Amniotic stem cell (primary cell): ENCODE measurements at regions not wholly inside any gene's neighbourhood (a gene's known extent, or its start where the extent isn't known, plus 50 kb on each side); places are given as distances from the start of the nearest gene placed in this dataset.

Experiments used
- DNase-seq: peaks from one replicate; lab custom pipeline; 2025; lab: John Stamatoyannopoulos, UW

DNA sequence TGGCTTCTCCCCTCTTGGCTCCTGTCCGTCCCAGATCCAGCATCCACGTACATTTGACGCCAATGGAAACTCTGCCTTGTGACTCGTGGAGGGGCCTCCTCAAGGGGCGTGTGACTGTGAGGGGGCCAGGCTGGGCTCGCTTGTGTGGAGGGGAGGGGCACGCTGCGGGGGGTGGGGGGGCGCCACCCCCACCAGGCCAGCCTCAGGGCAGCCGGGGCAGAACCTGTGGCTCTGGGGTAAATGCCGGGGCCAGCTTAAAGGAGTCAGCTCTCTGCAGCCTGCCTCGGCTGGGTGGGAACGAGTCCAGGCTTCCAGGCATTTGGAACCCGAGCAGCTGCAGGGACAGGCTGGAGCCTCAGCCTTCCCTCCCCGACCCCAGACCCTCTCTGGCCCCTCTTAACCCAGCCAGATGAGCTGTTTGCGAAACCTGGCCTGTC, 94.1 kb downstream of the SIK1 start:
- DNase-seq = no peak

DNA sequence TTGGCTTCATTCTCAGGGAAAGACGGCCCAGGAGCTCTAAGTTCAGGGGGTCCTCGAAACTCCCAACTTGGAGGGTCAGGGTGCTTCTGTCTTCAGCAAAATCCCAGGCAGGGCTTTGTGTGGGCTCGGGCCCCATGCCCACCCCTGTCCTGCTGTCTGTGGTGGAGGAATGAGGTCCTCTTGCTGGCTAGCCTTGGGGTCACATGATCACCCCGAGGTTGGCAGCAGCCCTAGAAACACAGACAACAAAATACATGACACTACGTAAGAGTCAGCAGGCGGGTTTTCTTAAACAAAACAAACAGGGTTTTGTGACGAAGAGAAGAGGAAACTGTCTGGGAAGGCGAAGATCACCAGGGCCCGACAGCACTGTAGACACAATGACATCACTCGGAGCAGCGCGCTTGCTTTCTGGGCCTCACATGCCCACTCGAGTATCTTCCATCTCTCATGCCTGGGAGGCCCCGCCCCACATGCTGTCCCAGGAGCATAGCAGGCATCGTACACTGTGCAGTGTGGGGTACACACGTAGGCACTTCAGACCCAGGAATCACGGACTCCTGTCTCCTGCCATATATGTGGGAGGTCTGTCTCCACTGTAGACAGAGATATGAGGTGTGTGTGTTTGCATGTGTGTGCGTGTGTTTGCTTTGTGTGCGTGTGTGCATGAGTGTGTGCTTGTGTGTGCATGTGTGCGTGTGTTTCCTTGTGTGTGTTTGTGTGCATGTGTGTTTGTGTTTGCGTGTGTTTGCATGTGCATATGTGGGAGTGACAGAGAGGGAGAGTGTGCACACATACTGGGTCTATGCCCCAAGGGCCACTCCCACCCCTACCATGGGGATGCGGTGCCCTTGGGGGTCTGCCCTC, 94.7 kb downstream of the SIK1 start:
- DNase-seq = no peak

DNA sequence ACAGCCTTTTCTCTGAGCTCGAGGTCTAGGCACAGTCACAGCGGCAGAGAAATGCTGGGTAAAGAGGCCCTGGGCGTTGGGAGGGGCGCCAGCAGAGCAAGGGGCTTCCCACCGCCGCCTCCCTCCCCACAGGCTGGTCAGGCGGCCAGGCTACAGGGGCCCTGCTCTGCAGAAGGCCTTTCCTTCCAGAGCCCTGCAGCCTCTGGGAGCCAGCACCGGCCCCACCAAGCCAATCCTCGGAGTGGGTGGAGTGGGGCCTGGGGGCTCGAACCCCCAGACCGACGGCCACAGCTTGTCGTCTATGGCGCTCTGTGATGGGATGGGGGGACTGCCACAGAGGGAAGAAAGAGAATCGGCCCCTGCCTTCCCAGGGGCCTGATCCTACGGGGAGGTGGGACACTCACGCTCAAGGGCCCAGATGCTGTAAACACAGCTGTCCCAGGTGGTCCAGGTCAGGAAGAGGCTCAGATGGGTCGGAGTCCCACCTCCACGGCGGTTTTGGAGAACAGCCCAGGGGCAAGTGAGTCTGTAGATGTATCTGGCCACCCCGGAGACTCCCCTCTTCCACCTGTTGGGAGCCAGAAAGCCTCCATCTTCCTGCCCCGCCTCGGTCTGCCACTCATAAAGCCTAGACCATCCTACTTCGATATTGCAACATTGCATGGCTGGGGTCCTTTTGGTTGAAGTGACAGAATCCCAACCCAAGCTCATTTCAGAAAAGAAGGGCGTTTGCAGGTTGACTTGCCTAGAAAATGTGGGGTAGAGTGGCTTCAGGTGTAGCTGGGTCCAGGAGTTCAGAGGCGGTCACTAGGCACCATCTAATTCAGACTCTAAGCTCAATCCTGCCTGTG, 95.6 kb downstream of the SIK1 start:
- DNase-seq = no peak

DNA sequence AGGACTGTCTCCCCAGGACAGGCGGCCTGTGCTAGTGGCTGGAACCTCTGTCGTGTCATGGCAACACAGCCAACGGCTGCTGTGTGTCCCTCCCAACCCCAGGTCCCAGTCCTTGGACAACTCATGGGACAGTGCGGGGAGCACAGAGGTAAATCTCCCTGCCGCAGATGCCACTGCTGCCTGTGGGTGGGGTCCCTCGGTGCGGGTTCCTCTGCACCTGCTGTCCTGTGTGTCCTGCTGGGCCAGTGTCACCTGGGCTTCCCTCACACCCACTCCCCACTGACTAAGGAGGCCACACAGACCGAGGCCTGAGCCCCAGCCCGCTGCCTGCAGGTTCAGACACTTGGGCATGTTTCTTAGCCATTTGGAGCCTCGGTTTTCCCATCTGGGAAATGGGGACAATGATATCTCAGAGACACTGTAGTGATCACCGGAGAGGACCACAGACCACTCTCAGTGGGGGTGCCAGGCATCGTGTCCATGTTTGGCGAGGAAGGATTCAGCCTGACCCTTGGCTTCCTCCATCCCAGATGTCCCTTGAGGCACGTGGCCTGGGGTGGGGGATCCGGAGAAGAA, 96.5 kb downstream of the SIK1 start:
- no peak for DNase-seq

DNA sequence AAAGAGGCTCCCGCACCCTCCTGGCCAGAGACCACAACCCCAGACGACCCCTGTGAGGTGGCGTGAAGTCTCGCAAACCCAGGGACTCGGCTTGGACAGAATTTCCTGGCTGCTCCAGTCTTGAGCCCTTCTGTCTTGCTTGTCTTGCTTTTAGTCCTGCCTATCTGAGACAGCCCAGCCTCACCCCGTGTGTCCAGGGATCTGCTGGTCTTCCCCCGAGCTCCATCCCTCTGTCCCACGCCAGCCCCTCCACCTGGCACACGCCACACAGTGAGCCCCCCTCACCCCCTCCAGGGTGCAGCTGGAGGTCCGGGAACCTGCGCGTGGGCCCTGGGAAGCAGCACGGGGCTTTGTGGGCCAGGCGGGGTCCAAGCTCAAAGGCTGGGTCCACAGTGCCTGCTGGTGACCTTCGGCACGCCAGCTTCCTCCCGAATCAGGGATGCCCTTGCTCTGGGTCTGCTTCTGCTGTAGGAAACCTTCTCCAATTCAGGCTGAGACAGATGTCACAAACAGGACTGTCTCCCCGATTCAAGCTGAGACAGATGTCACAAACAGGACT, 97.1 kb downstream of the SIK1 start:
- DNase-seq = no peak

DNA sequence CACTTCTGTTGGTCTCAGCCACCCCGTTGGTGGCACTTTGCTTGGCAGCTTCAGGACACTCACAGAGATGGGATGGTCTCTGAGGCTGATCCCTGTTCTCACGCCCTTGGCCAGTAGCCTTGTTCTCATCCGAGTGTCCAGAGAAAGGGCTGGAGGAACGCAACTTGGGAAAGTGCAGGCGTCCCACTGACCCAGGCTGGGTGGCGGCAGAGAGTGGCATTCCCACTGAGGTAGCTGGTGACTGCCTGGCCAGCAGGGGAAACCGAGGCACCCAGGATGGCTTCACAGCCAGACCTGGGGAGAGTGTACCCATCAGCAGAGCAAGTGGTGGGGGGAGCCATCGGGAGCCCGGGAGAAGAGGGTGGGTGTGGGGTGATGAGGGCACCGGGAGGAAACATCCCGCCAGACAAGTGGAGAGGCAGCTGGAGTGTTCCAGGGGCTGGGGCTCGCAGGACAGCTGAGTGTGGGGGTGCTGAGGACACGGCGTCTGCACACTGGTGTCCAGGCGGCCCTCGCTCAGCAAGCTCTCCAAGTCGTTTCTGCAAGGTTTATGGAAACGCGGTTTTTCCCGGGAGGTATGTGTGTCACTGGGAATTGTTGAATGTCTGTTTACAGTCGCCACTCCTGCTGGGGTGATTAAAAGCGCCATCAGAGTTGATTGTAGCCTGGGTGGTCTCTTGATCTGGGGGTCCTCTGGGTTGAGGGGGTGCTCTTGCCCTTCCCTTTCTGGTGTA, 97.8 kb downstream of the SIK1 start:
- no peak for DNase-seq

DNA sequence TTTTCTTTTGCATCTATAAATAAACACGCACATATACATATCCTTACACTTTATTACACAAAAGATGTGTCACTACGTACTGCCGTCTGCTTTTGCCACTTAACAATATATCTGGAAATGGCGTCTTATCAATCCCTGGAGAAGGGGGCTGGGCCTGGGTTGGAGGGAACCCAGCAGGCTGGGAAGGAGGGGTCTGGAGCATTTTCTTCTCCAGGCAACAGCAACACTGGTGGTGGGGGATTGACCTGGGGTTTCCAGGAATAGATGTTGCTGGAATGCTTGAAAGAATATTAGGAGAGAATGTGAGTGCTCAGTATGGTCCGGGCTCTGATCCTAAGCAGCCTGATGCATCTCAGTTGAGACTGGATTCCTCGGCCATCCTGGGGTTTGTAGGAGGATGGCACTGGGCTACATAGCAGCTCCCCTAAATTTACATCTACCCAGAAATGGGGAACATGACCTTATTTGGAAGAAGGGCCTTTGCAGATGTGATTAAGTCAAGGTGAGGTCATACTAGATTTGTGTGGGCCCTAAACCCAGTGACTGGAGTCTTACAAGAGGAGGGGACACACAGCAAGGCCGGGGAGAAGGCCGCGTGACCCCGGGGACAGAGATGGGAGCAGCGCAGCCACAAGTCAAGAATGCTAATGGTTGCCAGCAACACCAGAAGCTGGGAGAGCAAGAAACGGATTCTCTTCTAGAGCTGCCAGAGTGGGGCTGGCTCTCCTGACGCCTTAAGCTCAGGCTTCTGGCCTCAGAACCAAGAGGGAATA, 98.6 kb downstream of the SIK1 start:
- no peak for DNase-seq

DNA sequence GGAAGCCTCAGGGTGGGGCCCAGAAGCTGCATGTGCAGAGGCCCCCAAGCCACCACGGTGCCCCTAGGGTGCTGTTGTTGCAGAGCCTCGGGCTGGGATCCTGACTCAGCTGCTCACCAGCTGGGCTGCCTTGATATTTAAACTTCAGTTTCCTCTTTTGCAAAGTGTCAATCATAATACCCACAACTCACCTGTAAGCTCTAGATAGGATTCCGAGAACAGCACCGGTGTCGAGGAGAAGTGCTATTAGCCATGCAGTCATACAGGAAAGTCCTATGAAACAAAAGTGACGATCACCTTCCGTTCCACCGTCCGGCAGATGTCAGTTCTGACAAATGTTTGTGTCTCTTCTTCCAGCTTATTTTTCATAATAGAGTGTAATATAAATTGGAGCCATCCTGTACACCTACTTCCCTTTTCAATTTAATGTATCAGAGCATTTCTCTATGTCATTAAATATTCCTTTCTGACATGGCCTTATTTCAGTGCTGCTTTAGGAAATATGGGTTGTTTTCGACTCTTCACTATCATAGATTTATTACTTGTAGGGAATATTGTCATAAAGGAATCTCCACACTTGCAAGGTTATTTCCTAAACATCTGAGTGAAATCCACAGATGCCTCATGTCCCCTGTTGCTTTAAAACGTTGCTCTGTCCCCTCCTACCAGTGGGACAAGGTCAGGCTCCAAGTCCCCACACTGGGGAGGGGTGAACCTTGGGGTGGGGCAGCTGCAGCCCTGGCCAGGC, 100.8 kb downstream of the SIK1 start:
- DNase-seq = no peak

DNA sequence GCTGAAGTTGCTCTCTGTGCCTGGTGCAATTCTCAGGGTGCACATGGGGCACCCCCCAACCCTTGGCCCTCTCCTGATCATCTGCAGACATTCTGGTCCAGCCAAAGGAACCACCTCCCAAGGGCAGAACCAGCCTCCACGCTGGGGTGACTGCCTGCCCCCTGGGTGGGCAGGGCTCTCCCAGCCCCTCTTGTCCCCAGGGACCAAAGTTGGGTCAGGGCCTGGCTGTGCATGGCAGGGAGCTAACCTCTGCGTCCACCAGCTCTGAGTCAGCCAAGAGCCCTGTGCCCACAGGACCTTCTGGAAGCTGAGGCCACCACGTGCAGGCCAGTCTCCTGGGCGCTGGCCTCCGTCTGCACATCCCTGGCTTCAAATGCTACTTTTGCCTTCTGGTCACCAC, 101.9 kb downstream of the SIK1 start:
- DNase-seq = no peak

DNA sequence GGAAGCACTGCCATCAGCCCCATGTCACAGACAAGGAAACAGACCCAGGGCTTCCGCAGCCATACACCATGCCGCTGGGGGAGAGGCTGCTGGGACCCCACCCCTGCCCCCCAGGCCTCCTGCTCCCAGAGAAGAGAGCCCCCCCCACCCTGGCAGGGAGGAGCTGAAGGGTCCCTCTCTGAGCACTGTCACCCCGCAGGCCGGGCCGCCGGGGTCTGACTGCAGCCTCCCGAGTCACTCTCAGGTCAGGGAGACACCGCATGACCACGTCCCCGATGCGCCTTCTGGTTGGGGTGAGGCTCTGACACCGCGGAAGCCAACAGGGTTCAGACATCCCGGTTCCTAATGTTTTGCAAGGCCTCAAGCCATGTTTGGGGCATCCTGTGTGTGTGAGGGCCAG, 102.3 kb downstream of the SIK1 start:
- no peak for DNase-seq

DNA sequence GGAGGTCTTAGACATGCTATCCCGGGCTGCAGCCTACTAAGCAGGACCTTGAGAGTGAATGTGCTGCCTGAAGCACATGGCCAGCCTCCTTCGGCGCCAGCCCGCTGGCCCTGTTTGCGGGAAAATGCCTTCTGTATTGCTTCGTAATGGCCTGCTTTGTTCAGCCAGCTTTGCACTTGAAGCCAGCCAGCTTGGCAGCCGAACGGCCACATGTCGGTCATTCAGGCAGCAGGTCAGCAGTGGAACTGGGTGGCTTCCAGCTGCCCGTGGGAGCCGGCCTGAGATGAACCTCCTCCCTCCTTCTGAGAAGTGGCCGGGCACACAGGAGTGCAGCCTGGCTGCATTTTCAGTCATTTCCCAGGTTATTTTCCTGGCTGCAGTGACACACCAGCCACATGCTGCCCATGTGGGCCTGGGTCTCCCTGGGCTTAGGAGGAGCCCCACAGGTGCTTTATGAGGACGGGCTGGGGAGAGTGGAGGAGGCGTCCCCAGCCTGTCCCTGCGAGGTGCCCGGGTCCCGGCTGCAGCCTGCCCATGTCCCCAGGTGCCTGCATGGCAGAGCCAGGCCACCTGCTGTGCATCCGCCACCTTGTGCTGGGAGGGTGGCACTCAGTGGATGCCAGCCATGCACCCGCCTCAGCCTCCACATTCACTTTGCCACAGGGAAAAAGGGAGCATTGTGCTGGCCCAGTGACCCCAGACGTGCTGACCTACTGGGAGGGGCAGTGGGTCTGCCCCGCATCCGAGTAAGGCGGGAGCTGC, 103.5 kb downstream of the SIK1 start:
- no peak for DNase-seq

DNA sequence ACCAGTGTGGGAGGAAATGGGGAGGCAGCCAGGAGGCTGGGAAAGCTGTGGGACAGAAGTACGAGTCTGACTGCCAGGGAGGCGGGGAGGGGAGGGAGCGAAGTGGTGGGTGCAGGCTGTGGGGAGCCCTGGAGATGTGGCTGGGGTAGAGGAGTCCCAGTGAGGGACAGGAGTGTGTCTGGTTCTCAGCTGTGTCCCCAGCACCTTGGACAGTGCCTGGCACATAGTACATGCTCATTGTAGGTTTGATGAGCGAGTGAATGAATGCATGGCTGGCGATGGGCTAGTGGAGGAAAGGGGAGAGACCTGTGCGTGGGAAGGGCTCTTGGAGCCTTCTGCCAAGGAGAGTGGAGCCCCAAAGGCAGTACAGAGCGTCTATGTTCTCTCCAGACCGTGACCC, 104.1 kb downstream of the SIK1 start:
- DNase-seq = no peak

DNA sequence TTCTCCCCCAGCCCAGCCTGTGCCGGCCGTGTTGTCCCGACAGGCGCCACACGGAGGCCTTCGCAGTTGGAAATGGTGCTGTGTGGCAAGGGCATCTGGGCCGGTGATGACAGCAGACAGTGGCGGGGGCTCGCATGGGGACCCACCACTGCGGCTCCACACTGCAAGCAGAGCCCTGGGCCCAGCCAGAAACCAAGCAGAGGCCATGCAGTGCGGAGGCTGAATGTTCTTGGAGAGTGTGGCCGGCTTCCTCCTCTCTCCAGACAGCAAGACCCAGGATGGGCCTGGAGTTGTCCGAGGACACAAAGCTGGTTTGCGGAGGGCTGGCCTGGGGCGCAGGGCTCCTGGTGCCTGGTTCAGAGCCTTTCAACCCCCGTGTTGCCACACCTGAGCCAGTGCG, 104.6 kb downstream of the SIK1 start:
- DNase-seq = no peak

DNA sequence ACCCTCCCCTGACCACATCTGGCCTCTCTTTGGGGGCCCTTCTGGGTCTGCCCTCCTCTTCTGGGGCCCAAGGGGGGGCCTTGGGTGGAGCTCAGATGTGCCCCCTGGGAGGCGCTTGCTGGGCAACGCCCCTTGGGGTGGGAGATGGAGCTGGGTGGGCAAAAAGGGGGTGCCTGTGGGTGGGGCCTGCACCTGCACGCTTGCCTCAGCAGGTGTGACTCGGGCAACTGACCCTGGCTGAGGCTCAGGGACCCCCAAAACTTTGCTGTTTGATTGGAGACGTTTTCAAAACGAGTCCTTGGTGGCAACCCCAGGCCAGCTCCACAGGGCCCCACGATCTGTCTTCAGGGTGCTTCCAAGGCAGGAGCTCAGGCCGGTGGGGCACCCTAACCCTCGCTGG, 105.3 kb downstream of the SIK1 start:
- DNase-seq = no peak

DNA sequence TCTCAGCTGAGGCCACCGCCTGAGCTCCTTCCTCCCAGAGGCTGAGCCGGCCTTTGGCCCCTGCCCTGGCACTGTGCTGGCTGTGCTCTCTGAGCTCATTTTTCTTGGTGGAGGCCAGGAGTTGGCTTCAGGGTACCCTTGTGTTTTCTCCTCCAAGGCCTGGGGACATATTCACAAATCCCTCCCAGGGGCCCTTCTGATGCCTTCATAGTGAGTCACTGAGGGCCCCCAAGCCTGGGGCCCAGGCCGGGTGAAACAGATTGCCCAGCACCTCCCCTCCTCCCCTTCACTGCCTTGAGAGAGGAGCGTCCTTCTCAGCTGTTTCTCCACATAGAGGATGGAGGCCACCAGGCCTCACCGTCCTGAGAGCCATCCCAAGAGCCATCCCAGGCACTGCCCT, 105.8 kb downstream of the SIK1 start:
- DNase-seq = no peak

DNA sequence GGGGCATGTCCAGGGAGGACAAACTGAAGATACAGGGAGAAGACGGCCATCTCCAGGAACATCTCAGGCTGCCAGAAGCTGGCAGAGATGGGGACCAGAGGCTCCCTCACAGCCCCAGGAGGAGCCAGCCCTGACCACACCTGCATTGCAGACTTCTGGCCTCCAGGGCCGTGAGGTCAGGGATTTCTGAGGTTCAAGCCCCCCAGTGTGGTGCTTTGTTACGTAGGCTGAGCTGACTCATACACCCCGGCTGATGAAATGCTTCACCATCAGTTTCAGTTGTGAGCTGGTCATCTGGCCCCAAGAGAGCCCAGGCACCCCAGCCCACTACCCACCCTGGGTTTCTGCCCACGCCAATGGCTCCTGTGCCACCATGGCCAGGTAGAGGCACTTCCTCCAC, 106.4 kb downstream of the SIK1 start:
- DNase-seq = no peak

DNA sequence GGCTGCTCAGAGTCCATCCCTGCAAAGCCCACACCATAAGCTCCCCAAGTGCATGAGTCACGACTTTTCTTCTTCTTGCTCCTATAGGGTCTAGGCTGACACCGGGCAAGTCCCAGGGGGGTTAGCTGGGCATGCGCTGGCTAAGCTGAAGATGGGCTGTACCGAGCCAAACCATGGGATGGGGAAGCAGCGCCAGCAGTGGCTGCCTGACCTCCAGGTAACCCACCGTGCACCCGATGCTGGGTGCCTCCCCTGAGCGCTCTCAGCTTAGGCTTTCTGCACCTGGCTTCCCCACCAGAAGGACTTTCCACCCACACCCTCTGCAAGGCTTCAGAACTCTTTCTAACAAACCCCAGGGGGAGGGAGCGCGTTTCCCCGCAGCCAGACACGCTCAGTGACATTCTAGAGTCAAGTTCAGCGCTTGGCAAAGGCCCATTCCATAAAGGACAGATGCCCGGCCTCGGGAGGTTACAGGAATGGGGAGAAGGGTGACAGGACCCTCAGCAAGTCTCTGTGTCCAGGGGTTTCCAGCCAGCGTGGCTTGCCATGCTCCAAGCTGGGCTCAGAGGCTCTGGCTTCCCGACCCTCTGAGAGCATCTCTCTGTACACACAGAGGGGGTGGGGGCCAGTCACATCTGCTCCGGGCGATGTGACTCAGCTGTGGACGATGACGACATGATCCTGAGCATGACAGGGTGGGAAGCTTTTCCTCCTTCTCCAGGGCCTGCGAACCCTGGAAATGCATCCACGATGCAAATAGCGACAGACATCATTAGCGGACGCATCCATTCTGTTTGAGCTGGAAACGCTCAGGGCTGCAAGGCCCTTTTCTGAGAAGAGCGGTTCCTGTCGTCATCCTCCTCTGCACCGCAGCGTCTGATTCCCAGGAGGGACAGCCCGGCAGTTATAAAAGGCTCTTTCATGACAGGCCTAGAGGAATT, 107.8 kb downstream of the SIK1 start:
- peak; percentile 31 for DNase-seq

DNA sequence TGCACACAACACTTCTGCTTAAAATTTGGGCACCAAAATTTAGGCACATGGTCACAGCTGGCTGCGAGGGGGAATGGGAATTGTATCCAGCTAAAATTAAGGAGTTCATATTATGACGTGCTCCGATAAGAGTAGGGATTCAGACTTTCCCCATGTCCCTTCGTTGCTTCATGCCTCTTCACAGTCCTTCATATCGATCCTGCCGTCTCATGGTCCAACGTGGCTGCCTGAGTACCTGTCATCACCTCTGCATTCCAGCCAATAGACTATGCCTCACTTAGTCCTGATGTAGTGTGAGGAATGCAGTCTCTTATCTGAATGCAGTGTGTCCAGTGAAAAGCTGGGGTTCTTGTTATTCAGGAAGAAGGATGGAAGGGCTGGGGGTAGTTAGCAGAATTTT, 108.6 kb downstream of the SIK1 start:
- DNase-seq = no peak
